HepG2 (cell line): ENCODE measurements at regions not wholly inside any gene's neighbourhood (a gene's known extent, or its start where the extent isn't known, plus 50 kb on each side); places are given as distances from the start of the nearest gene placed in this dataset.

ENCODE experiments used
- CEBPB ChIP-seq: IDR thresholded peaks from 2 replicates; pipeline ENCODE4 v1.6.1; 2011; ENCODE audit warnings: low read depth, low read length, improper control_type of control experiment, borderline replicate concordance
- RFXAP ChIP-seq: sonication (generic); formaldehyde crosslinking; IDR thresholded peaks from 2 replicates; pipeline ENCODE4 v1.4.0; 2020; ENCODE audit warnings: missing genetic modification reagents, borderline replicate concordance
- ZNF274 ChIP-seq: sonication (generic); formaldehyde crosslinking; IDR thresholded peaks from 2 replicates; pipeline ENCODE4 v1.5.1; 2020; ENCODE audit warnings: mild to moderate bottlenecking, missing genetic modification reagents

- TF ChIP-seq CEBPB, result no peak
- no peak for TF ChIP-seq ZNF274 (CRISPR knock-in tag)
- TF ChIP-seq RFXAP (CRISPR knock-in tag), result no peak
These were observed 456.0 kb upstream of the ZEB2 start for GRCh38 chr2:144975881-144976280.
